GM18507 (cell line): ENCODE measurements at regions not wholly inside any gene's neighbourhood (a gene's known extent, or its start where the extent isn't known, plus 50 kb on each side); places are given as distances from the start of the nearest gene placed in this dataset.

Experiments
- DNase-seq: peaks from one replicate; pipeline ENCODE4 v3.0.0; 2011; ENCODE audit warnings: low read depth; ENCODE audit not compliant: insufficient read length; ENCODE audit errors: extremely low spot score
- FAIRE-seq: peaks from 2 replicates; lab custom pipeline; 2011; peaks lifted over from hg19 to GRCh38; lab: Jason Lieb, UNC

GRCh38 chrY:21370494-21370893 is 140.6 kb upstream of the RBMY1B start:
- no peak for FAIRE-seq
- DNase-seq: no peak

DNA sequence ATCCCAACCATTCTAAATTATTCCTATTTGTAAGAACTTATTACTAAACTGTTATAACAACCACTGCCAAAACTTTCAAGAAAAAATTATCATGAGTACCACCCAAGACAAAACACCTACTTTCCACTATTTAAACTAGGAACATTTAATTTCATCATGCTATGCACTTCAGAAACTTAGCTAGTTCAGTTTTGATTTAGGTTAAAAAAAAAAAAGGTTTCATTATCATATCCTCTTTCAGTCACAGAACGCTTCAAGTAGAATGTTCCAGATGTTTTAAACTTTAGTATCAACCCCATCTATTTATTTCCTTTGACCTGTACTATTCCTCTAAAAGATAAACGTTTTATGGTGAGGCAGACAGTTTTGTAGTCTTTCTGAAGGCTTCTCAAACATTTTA is 117.0 kb upstream of the RBMY1B start:
- FAIRE-seq: peak; percentile 24
- no peak for DNase-seq

GRCh38 chrY:21422221-21422620 is 88.9 kb upstream of the RBMY1B start:
- FAIRE-seq (no peak), DNase-seq (no peak)

DNA sequence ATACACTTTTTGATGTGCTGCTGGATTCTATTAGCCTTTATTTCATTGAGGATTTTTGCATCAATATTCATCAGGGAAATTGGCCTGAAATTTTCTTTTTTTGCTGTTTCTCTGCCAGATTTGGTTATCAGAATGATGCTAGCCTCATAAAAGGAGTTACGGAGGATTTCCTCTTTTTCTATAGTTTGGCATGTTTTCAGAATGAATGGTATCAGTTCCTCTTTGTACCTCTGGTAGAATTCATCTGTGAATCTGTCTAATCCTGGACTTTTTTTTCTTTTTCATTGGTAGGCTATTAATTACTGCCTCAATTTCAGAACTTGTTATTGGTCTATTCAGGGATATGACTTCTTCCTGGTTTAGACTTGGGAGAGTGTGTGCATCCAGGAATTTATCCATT is 70.6 kb upstream of the RBMY1B start:
- FAIRE-seq (no peak), DNase-seq (no peak)

DNA sequence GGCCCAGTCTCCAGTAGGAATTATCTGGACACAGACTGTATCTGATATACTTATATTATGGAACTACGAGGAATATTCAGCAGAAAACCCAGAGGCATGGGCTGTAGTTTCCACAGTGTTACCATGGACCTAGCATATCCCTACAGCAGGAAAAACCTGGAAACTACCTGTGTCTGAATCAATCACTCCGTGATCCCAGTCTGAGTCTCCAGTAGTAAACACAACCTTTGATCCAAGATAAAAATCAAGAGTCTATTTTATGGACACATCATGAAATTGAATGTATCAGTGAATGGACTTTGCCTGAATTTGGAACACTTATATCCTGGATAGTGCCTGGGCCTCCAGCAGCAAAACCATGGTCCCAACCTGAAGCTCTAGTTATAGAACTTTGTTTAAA is 57.5 kb upstream of the RBMY1B start:
- no peak for FAIRE-seq
- no peak for DNase-seq

- DNase-seq (no peak), FAIRE-seq (no peak)
Measured at GRCh38 chrY:21454133-21454532, 57.0 kb upstream of the RBMY1B start.

GRCh38 chrY:21459648-21460047 is 51.5 kb upstream of the RBMY1B start:
- FAIRE-seq (no peak), DNase-seq (no peak)
